ENCODE measurements at regions not wholly inside any gene's neighbourhood (a gene's known extent, or its start where the extent isn't known, plus 50 kb on each side); places are given as distances from the start of the nearest gene placed in this dataset.

DNA sequence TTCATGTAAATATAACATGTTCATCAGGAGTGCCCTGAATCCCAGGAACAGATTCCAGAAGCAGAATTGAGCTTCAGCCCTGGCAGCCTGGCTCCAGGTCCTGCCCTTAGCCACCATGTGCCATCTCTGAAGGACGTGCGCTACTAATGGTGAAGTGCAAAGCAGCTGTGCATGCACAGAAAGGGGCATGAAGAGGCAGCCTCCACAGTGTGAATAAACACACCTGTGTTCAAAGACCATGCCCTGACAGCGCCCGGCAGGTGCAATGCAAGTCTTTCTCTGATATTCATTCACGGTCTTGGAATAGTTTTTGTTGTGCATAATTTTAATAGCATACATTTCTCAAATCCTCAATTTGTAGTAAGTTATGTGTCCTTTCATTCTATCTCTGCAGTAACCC lies 250.4 kb upstream of the TCERG1L start:
- DNase-seq (ENCODE audit: low read depth in 2 of 2): no peak

- no peak for DNase-seq (ENCODE audit: low read depth in 2 of 2)
Measured at GRCh38 chr10:131563411-131563810, 251.9 kb upstream of the TCERG1L start.

DNA sequence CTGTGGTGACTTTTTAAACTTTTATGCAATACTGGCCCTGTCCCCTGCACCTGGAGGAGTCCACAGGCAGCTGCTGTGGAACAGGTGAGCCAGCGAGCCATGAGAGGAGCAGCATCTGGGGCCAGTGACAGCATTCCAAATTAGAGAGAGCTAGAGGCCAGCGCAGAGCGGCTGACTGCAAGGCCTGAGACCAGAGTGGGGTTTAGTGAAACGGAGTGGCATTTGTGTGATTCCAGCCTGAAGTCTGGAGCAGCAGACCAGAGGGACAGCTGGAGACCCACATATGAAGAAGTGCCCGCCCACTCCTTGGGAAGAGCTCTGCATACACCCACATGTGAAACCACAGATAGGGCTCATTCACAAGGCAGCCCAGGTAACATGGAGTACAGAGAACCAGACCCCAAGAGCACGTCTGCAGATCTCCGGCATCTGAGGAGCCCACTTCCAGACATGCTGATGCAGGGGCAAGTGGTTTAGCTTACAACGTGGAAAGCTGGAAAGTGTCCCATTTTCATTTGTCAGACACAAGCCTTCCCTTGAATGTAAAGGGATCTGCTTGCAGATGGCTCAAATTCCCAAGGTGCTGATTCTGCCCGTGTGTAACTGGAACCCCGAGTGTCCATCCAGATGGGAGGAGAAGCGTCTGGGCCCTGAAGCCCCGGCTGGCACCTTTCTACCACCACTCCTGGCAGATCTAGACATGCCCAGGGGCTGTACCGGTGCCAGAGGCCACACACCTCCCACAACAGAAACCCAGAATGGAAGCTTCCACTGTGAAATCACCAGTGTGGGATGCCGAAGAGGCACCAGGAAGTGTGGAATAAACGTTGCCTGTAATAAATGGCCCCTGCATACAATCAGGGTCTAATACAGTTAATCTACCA lies 256.0 kb upstream of the TCERG1L start:
- DNase-seq (ENCODE audit: low read depth in 2 of 2): no peak

GRCh38 chr10:131568866-131569265 lies 257.3 kb upstream of the TCERG1L start:
- DNase-seq (ENCODE audit: low read depth in 2 of 2): no peak

- no peak for DNase-seq (ENCODE audit: low read depth in 2 of 2)
Measured at GRCh38 chr10:131569851-131570715, 258.6 kb upstream of the TCERG1L start.

DNA sequence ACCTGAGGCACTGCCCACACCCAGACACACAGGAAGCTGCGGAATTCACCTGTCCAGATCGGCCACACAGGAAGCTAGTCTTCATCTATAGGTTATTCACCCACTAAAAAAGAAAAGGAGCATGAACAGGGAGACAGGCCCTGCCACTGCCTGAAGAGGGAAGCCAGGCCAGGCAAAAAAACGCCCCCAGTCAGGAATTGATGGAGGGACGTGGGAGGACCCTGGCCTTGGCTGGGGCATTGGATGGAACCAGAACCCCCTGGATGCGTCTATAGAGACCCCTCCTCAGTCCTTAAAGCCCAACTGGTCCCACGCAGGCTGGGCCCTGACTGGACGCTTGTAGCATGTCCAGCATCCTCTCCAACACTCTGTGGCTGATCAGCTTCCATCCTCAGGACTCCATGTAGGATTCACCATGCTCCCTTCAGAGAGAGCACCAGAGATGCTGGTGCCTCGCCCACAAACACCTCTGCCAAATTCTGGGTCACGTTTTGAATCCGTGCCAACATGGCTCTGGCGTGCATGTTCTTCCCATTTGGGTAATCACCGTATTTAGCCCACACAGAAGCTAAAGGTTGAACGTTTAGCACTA lies 259.3 kb upstream of the TCERG1L start:
- DNase-seq (ENCODE audit: low read depth in 2 of 2): no peak

DNA sequence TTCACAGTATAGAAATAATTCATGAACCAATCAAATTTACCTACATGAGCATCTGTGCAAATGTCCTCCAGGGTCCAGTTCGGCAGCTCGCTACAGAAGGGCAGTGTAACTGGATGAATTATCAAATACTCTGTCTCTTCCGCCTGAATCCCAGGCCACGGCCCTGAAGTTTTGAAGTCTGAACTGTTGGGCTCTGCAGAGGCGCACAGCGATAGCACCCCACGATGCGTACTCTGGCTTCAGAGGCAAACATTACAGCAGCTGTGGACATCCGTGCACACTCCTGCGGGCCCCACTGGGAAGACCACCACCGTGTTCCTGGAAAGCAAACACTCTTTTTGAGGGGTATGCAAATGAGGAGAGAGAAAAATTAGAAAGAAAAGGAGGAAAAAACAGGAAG lies 259.8 kb upstream of the TCERG1L start:
- DNase-seq (ENCODE audit: low read depth in 2 of 2): no peak

DNA sequence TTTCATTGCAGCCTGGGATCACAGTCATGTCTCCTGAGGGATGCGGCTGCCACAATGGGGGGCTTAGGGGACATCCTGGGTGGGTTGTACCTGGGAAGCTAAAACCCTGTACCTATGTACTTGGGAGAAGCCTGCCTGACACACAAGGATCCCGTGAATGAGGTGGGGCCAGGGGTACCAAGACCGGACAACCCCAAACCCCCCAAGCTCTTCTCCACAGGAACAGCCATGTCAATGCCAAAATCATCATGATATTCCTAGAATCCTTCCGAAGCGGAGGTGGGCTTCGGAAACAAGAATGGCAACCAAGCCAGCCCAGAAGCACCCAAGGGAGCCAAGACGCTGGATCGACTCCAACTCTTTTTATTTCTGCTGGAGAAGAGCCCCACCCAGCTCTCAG lies 260.3 kb upstream of the TCERG1L start:
- DNase-seq (ENCODE audit: low read depth in 2 of 2): no peak

DNA sequence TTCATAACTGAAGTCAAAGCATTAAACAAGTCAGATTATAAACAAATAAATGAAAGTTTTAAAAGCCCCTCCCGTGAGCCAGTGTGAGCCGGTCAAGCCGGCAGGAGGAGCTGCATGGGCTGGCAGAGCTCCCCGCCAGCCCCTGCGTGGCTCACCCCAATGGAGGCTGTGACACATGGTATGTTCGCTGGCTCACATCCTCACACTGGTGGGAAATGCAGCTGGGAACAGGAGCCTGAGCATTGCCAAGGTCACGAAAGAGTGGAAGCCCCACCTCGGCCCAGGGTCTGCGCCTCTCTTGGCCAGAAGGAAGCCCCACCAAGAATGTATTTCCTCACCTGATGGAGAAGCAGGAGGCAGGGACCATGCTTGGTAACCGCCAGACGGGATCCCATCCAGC lies 261.7 kb upstream of the TCERG1L start:
- DNase-seq (ENCODE audit: low read depth in 2 of 2): no peak

DNA sequence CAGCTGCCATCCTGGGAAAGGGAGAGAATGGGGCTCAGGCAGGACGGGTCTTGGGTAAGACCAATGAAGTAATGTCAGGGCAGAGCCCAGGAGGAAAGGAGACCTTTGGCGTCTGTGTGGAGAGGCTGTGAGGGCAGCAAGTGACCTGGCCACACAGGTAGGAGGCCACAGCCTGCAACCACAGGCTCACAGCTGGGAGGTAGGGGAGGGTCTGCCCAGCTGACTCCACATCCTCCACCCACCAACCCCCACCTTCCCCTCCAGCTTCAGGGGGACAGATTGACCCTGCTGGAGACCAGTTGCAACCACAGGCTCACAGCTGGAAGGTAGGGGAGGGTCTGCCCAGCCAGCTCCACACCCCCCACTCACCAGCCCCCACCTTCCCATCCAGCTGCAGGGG lies 262.2 kb upstream of the TCERG1L start:
- no peak for DNase-seq (ENCODE audit: low read depth in 2 of 2)

DNA sequence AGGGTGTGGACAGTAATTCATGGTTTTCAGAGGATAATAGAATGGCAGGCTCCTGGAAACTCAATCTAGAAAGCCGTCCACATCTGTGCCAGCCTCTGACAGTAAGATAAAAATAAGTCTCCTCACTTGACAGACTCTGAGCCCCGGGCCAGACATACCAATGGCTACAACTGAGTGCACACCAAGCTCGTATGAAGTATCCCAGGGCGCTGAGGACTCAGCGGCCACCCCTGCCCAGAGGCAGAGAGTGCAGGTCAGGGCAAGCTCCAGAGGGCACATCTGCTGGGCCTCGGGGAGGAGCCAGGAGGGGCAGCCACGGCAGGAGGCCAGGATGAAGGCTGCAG lies 262.8 kb upstream of the TCERG1L start:
- no peak for DNase-seq (ENCODE audit: low read depth in 2 of 2)

GRCh38 chr10:131574707-131575430 lies 263.3 kb upstream of the TCERG1L start:
- no peak for DNase-seq (ENCODE audit: low read depth in 2 of 2)

GRCh38 chr10:131575877-131576276 lies 264.4 kb upstream of the TCERG1L start:
- no peak for DNase-seq (ENCODE audit: low read depth in 2 of 2)

DNA sequence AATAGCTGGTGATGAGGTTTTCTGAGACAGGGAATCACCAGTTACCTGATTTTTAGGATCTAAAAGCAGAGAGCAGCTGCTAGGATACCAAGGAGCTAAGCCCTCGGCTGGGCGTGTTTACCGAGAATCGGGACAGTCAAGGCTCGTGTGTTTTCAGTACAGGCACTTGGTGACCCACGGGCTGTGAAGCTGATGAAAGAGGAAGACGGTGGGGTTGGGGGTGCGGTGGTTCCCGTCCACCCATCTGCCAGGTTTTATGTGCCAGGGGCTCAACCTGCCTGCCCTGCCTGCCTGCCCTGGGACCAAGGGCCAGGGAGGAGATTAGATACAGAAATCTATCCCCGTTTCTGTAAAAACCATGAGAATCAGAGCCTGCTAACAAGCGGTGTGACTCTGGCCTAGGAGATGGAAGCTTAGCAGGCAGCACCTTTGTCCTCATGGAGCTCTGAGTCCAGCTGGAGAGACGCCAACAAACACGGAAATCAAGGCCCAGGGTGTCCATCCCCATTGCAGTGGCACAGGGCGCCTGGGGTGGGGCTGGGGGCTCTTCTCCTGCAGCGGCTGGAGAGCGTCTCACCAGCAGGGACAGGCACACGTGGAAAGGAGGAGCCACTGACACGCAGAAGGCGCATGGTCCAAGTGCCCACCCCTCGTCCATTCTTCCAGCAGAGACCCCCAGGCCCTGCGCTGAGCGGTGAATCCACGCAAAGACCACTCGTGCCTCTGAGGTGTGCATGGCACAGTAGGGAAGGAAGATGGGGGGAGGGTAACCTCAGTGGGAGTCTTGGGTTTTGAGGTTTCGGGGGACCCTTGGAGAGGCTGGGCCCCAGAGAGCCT lies 265.0 kb upstream of the TCERG1L start:
- no peak for DNase-seq (ENCODE audit: low read depth in 2 of 2)

DNA sequence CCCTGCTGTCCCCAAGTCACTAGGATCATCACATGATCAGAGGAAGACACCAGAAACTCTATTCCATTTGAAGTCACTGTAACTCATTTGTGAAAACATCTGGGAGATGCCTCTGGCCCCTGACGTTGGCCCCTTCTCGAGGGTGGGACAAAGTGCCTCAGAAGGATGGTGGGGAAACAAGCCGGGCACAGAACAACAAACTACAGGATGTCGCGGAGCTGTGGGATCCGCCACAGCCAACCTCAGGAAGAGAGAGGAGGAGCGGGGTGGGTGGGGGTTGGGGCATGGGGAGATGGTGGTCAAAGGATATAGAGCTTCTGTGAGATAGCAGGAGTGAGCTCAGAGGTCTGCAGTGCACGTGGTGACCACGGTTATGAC lies 265.6 kb upstream of the TCERG1L start:
- no peak for DNase-seq (ENCODE audit: low read depth in 2 of 2)

DNA sequence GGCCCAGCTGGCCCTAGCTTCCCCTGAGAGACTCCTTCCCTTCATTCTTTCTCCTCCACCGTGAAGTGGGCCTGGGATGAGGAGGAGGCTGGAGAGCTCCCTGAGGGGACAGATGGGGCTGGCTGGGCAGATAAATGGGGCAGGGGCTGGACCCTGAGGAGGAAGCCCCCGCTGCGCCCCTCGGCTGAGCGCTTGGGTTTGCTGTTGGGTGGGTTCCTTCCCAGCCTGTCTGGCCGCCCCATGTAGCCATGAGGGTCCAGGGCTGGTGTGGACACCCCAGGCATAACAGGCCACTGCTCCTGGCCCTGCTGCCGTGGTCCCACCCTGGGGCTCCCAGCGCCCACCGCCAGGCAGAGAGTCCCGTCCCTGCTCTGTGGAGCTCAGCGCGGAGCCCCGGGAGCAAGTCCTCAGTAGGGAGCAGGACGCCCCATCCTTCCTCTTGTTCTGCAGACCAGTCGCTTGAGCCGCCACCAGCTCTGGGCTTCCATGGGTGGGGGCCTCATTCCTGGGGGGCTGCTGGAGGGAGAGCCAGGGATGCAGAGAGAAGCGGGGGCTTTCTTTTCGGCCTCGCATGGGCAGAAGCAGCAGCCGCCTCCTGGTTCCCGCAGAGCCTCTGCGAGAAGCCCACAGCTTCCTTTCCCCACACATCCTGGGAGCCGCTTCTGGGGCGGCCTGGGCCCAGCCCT lies 266.4 kb upstream of the TCERG1L start:
- DNase-seq (ENCODE audit: low read depth in 2 of 2): no peak

- no peak for DNase-seq (ENCODE audit: low read depth in 2 of 2)
Measured at GRCh38 chr10:131578472-131578970, 267.0 kb upstream of the TCERG1L start.

DNA sequence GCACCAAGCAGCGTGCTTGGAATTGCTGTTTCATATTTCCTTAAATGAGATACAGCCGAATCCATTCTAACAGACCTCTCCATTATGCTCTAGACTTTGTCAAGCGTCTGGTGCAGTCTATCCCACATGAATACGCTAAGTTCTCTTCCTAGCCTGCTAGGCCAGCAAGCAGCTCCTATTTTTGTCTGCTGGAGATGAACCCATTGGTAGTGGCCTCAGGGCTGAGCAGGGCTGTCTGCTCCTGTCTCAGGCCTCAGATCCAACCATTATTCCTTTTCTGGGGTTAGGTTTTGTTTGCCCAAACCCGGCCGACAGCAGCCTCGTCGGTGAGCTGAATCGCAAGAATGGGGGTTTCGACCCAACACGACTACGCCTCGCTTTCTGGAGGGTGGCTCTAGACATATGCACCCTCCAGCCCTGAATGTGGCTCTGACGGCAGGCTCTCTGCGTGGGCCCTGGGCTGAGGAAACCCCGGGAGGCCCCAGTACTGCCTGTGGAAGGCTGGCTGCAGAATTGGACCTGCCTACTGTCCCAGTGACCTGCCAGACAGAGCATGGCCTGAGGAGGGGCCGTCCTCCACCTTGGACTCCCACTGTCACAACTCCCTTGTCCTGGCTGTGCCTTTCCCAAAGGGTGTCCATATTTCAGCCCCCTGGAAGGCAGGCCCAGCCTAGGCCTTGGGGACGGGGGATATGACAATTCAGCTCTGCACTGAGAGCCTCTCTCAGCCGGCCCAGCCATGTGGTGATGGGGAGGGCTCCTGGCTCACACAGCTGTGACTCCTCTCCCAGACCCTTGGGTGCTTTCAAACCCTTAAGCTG lies 267.9 kb upstream of the TCERG1L start:
- no peak for DNase-seq (ENCODE audit: low read depth in 2 of 2)

DNA sequence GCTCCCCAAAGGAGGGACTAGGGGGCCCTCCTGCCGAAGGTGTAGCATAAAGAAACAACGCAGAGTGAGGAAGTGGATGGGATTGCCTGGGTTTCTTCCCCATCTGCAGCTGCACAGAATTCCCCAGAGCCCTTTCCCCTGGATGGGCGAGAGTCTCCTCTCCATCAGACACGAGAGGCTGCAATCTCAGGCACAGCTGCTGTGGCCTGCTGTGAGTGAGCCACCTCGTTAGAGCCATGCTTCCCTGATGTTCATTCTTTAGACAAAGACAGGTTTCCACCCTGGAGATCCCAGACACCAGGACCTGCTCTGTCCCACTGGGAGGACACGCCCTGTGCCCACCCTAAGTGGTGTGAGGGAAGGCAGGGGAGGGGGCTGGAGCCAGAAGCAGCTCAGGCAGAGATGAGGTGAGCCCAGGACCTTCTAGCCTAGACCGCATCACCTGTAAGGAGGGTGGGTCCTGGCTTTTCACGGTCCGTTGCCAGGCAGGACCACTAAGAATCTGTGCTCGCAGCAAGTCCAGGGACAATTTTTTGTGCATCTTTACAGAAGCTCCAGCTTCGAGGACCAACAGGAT lies 268.6 kb upstream of the TCERG1L start:
- DNase-seq (ENCODE audit: low read depth in 2 of 2): no peak

Data from stimulated activated CD8-positive, alpha-beta memory T cell treated with anti-CD3 and anti-CD28 coated beads, Interleukin-7, amount 100 ng/mL, for 4 hours (primary cell).